ENCODE measurements at regions not wholly inside any gene's neighbourhood (a gene's known extent, or its start where the extent isn't known, plus 50 kb on each side); places are given as distances from the start of the nearest gene placed in this dataset.
A peak's percentile ranks its signal among the peaks of the same experiment; 100 is the strongest.

DNA sequence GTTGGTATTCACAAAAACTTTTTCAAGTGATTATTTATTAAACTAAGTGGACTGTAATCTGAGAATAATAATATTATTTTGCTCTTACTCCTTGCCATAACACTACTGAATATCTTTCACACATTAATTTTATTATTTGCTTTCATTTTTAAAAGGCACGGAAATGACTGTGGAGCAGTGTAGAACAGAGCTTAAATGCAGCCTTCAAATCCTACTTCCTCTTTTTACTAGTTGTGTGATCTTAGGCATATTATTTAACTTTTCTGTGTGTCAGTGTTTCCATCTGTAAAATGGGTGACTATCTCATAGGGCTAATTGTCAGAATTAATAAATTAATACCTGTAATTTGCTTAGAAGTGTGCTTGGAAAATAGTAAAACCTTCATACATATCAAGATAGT, 55.5 kb upstream of the SLC8A1 start:
- DNase-seq (ENCODE audit: low read depth, low spot score): no peak
- in situ Hi-C loops (cut with HindIII; ENCODE audit: low pct_unique_long_range_greater_than_20kb, low sequenced_read_pairs): no loop called here

DNA sequence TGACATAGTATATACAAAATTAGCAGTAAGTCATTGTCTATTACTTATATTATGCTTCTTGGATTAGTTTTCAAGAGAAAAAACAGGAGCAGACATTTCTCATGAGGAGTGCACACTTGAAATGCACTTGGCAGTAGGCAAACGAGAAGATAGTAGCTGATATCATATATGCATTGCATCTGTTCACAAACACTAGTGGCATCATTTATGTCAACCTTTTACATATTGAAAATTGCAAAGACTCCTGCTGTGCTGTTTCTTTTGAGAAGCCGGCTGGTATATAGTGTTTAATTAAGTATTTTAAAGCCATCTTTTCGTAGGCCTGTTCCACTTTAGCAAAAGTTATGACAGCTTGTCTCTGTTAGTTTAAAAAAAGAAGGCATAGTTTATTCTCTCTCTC, 58.4 kb upstream of the SLC8A1 start:
- in situ Hi-C loops (cut with HindIII; ENCODE audit: low pct_unique_long_range_greater_than_20kb, low sequenced_read_pairs): no loop called here
- DNase-seq (ENCODE audit: low read depth, low spot score): no peak

DNA sequence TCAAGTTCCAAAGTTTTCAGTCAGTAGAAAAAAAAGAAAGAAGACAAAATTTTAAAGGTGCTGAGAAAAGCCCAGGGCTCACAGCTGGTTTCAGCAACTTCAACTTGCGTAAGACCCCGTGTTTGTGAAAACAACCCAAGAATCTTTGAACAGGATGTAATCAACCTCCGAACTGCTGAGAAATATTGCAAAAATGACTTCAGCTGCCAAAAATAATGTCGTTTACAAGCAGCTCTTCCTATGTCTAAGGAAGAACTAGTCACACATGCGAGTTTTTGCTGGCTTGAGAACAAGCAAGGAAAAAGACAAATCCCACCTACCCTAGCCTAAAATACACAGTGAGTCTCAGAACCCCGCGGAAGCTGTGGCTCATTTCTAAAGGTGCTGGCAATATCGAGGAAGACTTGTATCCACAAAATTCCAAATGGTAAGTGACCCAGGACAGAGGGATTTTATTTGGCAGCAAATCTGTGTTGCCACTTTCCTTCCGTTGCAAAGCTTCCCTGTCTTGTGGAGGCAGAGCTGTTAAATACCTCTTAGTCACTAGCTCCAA, 59.8 kb upstream of the SLC8A1 start:
- DNase-seq (ENCODE audit: low read depth, low spot score): no peak
- in situ Hi-C loops (cut with HindIII; ENCODE audit: low pct_unique_long_range_greater_than_20kb, low sequenced_read_pairs): no loop called here

DNA sequence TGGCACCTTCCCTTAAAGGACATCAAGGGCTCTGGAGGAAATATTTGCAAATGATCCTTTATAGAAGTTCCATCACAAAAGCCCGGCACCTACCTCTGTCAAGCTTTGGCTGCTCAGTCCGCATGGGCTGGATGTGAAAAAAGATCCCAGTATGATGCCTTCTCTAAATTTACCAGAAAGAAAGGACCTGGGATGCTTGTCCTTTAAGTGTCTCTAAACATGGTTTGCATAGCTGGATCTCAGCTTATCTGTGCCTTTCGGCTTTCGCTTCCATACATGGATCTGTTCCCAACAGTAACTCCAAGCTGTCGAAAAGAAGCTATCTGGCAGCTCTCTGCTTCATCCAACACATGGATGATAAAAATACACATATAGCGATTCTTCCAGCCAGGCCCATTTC, 60.4 kb upstream of the SLC8A1 start:
- no peak for DNase-seq (ENCODE audit: low read depth, low spot score)
- in situ Hi-C loops (cut with HindIII; ENCODE audit: low pct_unique_long_range_greater_than_20kb, low sequenced_read_pairs): no loop called here

DNA sequence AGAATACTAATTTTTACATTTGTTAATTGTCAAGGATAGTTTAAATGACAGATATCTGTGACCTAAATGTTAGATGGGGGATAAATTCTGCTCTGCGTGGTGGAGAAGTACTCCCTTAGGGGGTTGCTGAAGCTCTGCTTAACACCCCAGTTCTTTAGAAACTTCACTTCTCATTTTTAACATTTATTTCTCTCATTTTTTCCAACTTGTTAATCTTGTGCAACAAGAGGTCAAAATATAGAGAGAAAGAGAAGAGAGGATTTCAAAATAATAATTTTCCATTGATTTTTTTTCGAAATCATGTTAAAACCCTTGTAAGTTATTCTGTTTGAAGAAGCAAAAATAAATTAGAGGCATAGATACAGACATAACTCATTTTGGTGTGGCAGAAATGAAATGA, 61.3 kb upstream of the SLC8A1 start:
- in situ Hi-C loops (cut with HindIII; ENCODE audit: low pct_unique_long_range_greater_than_20kb, low sequenced_read_pairs): no loop called here
- no peak for DNase-seq (ENCODE audit: low read depth, low spot score)

DNA sequence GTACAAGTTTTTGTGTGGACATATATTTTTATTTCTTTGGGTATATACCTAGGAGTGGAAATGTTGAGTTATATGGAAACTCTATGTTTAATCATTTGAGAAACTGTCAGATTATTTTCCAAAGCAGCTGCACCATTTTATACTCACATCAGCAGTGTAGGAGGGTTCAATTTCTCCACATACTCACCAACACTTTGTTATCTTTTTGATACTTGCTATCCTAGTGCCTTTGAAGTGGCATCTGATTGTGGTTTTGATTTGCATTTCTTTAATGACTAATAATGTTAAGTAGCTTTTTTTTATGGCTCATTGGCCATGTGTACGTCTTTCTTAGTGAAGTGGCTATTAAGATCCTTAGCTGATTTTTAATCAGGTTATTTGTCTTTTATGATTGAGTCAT, 64.7 kb upstream of the SLC8A1 start:
- DNase-seq (ENCODE audit: low read depth, low spot score): no peak
- in situ Hi-C loops (cut with HindIII; ENCODE audit: low pct_unique_long_range_greater_than_20kb, low sequenced_read_pairs): no loop called here

DNA sequence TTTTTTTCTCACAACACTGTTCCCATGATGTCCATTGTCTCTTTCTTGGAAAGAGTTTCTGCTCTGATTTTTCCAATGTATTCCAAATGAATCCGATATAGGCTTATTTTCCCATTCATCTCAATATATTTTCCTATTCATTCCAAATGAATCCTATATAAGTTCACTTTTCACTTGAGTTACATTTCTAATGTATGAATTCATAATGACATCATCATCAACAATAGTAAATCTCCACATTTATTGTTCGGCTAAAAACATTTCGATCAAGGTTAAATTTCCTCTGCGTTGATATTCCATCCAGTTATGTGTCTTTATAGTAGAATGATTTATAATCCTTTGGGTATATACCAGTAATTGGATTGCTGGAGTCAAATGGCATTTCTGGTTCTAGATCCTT, 76.7 kb upstream of the SLC8A1 start:
- in situ Hi-C loops (cut with HindIII; ENCODE audit: low pct_unique_long_range_greater_than_20kb, low sequenced_read_pairs): no loop called here
- no peak for DNase-seq (ENCODE audit: low read depth, low spot score)

DNA sequence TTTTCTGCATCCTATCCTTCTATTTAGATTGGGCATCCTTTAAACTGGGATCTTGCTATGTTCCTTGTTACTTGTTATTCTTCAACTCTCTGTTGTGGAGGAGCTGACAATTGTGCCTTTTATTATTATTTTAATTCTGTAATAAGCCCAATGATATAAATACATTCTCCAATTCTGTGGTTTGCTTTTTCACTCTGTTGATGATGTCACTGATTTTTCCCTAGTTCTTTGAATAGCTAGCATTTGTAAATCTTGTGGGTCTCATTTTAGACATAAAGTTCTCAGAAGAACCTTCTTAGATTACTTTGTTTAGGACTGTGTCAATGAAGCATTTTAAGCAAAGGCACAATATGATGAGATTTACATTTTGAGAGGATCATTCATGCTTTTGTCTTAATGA, 79.5 kb upstream of the SLC8A1 start:
- in situ Hi-C loops (cut with HindIII; ENCODE audit: low pct_unique_long_range_greater_than_20kb, low sequenced_read_pairs): no loop called here
- DNase-seq (ENCODE audit: low read depth, low spot score): no peak

DNA sequence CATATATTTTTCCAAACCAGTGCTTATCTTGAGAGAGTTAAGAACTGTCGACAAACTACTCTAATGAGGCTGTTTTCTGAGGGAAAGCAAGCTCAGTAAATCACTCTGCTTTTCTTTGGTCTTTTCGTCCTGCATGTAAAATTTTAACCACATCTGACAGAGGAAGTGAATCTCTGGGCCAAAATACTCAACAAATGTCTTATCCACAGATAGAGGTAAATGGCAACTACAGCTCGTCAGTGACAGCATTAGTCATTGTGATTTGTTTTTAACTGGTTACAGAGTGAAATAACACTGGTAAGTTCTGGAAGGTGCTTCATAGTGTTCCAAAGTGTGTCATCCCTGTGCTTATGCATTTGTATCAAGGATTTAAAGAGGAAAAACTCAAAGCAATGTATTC, 82.6 kb upstream of the SLC8A1 start:
- in situ Hi-C loops (cut with HindIII; ENCODE audit: low pct_unique_long_range_greater_than_20kb, low sequenced_read_pairs): no loop called here
- no peak for DNase-seq (ENCODE audit: low read depth, low spot score)

DNA sequence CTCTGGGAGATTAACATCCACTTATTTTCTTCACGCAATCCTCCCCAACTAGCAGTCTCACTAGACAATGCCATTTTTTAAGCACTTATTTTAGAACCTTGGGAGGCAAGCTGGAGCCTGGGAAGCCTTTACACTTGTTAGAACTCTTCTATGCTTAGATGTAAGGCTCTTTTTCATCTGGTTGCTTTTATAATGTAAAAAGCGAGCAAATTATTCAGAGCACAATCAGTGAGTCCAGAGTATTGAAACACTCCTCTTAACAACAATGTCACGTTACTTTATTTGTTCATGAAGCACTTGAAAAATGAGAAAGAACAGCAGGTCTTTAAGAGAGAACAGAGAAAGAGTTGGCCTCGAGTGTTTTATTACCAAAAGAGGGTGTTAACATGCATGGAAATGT, 84.1 kb upstream of the SLC8A1 start:
- DNase-seq (ENCODE audit: low read depth, low spot score): no peak
- in situ Hi-C loops (cut with HindIII; ENCODE audit: low pct_unique_long_range_greater_than_20kb, low sequenced_read_pairs): no loop called here

DNA sequence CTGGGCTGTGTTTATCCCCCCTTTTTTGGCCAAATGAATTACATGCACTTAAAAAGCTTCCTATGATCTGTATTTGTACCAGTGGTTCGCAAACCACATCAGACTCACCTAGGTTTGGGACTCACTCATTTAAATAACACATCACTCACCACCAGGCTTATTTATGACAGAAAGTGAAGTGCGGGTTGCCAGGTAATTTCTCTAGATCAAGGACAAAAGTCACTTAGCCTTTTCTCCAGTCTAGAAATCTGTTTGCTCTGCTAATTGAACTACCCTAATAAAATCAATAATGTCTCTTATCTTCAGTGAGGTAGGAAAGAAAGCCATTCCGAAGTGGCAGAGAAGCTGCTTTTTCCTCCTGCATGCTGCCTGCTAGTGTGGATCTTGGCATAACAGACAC, 88.1 kb upstream of the SLC8A1 start:
- no peak for DNase-seq (ENCODE audit: low read depth, low spot score)
- in situ Hi-C loops (cut with HindIII; ENCODE audit: low pct_unique_long_range_greater_than_20kb, low sequenced_read_pairs): no loop called here

DNA sequence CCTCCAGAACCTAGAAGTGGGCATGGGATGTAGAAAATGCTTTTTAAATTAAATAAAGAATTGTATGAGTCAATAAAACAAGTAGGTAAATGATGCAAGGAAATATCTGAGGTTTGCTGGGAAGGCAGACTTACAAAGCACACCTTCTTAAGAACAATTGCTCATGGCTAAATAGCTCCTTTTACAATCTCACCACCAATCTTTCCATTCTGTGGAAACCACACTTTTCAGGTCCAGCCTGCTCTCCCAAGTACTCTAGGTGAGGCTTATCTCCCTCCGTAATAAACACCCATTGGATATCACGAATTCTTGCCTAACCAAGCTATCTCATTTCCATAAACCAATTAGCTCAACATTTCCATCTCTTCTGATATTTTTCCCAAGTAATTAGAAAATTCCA, 91.5 kb upstream of the SLC8A1 start:
- in situ Hi-C loops (cut with HindIII; ENCODE audit: low pct_unique_long_range_greater_than_20kb, low sequenced_read_pairs): no loop called here
- no peak for DNase-seq (ENCODE audit: low read depth, low spot score)

DNA sequence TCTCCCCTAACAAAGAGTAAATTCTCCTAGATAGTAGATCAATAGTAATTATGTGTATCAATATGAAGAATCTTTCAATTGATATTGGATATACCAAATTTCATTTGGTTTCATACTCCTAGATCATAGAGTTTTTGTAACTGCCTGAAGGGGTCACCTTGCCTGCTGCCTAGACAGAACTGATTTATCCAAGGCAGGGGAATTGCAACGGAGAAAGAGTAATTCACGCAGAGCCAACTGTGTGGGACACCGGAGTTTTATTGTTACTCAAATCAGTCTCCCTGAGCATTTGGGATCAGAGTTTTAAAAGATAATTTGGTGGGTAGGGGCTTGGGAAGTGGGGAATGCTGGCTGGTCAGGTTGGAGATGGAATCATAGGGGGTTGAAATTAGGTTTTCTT, 92.2 kb upstream of the SLC8A1 start:
- in situ Hi-C loops (cut with HindIII; ENCODE audit: low pct_unique_long_range_greater_than_20kb, low sequenced_read_pairs): no loop called here
- no peak for DNase-seq (ENCODE audit: low read depth, low spot score)

DNA sequence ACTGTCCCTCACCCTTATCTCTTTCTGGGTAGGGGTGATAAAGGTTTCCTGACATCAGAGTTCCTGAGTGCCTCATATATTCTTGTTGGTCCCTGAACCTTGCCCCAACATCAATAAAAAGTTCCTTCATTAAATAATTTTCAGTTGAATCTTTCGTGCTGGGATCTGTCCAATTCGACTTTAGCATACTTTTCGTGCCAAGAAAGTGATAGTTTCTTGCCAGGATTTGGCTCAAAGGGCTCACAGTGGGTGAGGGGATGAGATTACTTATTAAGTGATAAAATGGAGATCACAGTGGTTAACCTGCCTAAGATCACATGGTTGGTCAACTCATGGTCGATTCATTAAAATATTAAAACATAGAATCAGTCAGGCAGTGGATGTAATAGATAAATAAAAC, 93.8 kb upstream of the SLC8A1 start:
- no peak for DNase-seq (ENCODE audit: low read depth, low spot score)
- in situ Hi-C loops (cut with HindIII; ENCODE audit: low pct_unique_long_range_greater_than_20kb, low sequenced_read_pairs): no loop called here

DNA sequence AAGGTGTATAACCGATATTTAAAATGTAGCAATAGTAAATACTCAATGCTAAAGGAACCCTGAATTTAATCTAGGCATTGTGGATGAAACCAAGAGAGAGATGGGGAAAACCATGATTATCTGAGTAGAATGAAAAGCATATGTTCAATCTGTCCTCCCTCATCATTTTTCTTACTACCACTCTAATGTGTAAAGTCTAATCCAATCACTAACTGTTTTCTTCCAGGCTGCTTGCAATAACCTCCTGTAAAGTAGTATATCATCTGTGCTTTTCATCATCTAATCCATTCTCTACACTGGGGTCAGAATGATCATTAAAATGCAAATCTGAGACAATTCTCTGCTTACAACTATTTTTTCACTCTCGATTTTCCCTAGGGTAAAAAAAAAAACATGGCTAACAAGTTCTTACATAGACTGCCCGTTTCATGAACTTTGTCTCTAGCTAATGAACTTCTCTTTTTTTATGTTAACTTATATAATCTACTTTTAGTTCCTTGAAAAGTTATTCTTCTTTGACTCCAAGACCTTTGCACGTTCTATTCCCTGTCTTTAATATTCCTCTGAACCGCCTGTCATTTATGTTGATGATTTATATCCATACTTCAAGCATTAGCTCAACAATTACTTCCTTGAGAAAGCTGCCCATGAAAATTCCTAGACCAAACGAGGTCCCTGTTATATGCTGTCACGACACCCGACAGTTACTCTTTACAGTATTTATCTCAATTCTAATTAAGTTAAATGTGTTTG, 94.7 kb upstream of the SLC8A1 start:
- no peak for DNase-seq (ENCODE audit: low read depth, low spot score)
- in situ Hi-C loops (cut with HindIII; ENCODE audit: low pct_unique_long_range_greater_than_20kb, low sequenced_read_pairs): no loop called here

DNA sequence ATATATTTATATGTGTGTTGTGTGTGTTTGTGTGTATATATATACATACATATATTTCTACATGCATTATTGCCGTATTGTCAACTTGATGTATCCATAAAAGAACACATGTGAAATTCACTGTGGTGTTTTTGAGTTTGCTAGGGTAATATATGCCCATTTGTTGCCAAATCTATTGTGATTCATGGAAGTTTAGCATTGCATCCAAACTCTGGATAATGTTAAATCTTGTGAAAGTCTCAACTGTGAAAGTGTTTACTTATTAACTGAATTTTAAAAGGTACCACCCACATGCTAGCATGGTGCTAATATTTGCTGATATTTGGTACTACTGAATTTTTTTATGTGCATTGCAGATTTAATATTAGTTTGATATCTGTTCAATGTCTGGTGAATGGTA, 96.6 kb upstream of the SLC8A1 start:
- no peak for DNase-seq (ENCODE audit: low read depth, low spot score)
- in situ Hi-C loops (cut with HindIII; ENCODE audit: low pct_unique_long_range_greater_than_20kb, low sequenced_read_pairs): no loop called here

DNA sequence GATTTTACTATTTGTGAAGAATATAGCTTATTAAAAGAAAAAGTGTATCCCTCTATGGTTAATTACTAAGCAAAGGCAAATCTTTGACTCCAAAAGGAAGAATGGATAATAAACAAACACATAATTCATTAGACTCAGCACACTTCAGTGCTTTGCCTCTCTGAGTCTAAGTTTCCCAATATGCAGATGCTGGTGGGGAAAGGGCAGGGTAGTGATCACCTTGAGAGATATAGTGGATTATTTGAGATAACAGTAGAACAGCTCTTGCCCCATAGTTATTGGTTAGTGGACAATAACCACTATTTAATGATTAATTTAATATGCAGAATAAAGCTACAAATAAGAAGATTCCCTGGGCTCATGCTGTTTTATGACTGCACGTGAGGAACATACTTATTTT, 98.2 kb upstream of the SLC8A1 start:
- in situ Hi-C loops (cut with HindIII; ENCODE audit: low pct_unique_long_range_greater_than_20kb, low sequenced_read_pairs): no loop called here
- no peak for DNase-seq (ENCODE audit: low read depth, low spot score)

DNA sequence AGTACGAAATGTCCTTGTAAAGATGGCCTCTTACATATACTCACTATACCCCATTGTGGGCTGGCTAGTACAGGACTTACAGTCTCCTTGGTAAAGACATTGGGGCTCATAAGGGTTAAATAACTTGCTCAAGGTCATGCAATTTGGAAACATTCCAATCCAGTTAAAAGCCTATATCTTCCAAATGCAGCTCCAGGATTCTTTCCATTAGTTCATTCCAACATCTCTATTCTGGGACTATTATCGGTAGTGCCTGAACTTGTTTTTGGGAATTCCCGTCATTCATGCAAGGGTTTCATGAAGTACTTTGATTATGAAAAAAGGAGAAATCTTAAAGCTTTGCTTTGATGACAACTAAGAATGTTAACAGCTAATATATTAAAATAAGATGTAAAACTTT, 99.2 kb upstream of the SLC8A1 start:
- no peak for DNase-seq (ENCODE audit: low read depth, low spot score)
- in situ Hi-C loops (cut with HindIII; ENCODE audit: low pct_unique_long_range_greater_than_20kb, low sequenced_read_pairs): no loop called here

DNA sequence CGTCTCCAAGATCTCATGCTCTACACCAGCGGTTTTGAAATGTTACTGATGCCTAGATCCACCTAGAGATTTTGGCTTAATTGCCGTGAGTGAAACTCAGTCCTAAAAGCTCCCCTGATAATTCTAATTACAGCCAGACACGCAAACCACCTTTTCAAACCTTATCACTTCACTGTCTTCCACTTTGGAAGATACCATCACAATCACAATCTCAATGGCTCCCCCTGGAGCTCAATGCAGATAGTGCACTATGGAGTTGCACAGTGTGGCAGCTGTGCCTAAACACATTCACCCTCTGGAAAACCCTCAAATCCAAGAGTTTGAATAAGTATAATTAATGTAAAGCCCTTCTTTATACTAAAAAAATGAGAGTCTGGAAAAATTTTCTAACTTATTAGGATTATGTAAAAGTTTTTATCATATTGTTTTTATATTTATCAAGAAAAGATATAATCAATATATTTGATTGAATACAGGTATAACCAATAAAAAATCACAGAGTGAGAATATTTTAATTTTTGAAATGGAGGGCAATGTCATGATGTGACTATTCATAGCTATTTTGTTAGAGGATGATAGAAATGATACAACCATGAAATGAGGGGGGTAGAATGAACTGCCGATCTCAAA, 102.9 kb upstream of the SLC8A1 start:
- peak; percentile 87 for DNase-seq (ENCODE audit: low read depth, low spot score)
- in situ Hi-C loops (cut with HindIII; ENCODE audit: low pct_unique_long_range_greater_than_20kb, low sequenced_read_pairs): no loop called here
